Calu3 (cell line): ENCODE measurements at regions not wholly inside any gene's neighbourhood (a gene's known extent, or its start where the extent isn't known, plus 50 kb on each side); places are given as distances from the start of the nearest gene placed in this dataset.
A peak's percentile ranks its signal among the peaks of the same experiment; 100 is the strongest.

ENCODE experiments used
- BruUV-seq: library from RNA; stranded (reverse); fragments of 400-500 nt; replicated peaks from 2 replicates; lab custom pipeline; 2021; lab: Mats Ljungman, UMichigan
- CTCF ChIA-PET: fragments of 300-600 bp; sonication (Branson Sonifier 250); formaldehyde crosslinking; loops from one replicate; lab custom pipeline; 2022; ENCODE audit warnings: antibody characterized with exemption; lab: Charles Lee
- DNase-seq: peaks from one replicate; pipeline ENCODE4 v3.0.0; 2022
- H3K27ac Mint-ChIP-seq: one replicate; pipeline ENCODE4 v1.8.0; 2022; ENCODE audit warnings: mixed read lengths; ENCODE audit not compliant: unreplicated experiment
- H3K27me3 Mint-ChIP-seq: one replicate; pipeline ENCODE4 v1.8.0; 2022; ENCODE audit warnings: mixed read lengths; ENCODE audit not compliant: unreplicated experiment
- H3K36me3 Mint-ChIP-seq: one replicate; pipeline ENCODE4 v1.8.0; 2022; ENCODE audit warnings: mild to moderate bottlenecking, moderate library complexity, mixed read lengths; ENCODE audit not compliant: insufficient read depth, unreplicated experiment
- H3K4me1 Mint-ChIP-seq: one replicate; pipeline ENCODE4 v1.8.0; 2022; ENCODE audit warnings: mild to moderate bottlenecking, low read depth, mixed read lengths; ENCODE audit not compliant: unreplicated experiment
- H3K4me3 Mint-ChIP-seq: one replicate; pipeline ENCODE4 v1.8.0; 2022; ENCODE audit warnings: mild to moderate bottlenecking, low read depth, moderate library complexity, mixed read lengths; ENCODE audit not compliant: unreplicated experiment
- H3K9me3 Mint-ChIP-seq: one replicate; pipeline ENCODE4 v1.8.0; 2022; ENCODE audit warnings: low read depth, mixed read lengths; ENCODE audit not compliant: unreplicated experiment
- CTCF ChIP-seq: fragments of 200-600 bp; IDR thresholded peaks from one replicate; pipeline ENCODE4 v1.8.0; 2022; ENCODE audit warnings: antibody characterized with exemption; ENCODE audit not compliant: unreplicated experiment
- intact Hi-C: fragments of 100-400 bp; cut with micrococcal nuclease; formaldehyde crosslinking; loops from one replicate; pipeline ENCODE4 v1.10.0; 2022; ENCODE audit not compliant: unreplicated experiment

- Mint-ChIP-seq H3K4me3 (peak overlapping the region; percentile 42), H3K36me3 (no peaks in the 10 kb centered on the region), H3K4me1 (peaks cover 30% of the 10 kb centered on the region), H3K27ac (peak overlapping the region; percentile 31), H3K9me3 (no peaks in the 10 kb centered on the region), H3K27me3 (no peaks in the 10 kb centered on the region)
- DNase-seq = peak; percentile 26
- no peak for TF ChIP-seq CTCF
- BruUV-seq = no TSS peak
- CTCF ChIA-PET = interaction anchor here (0.5 to 1.1 kb wide), 7 partner anchors 14 to 1330 kb away, joined by 3 to 8 read pairs (median 3); no protein-coding TSS in a partner anchor
- intact Hi-C loops = no loop called here
Observed at GRCh38 chr18:2050702-2051201, 520.6 kb downstream of the METTL4 start.

- TF ChIP-seq CTCF = no peak
- intact Hi-C loops = no loop called here
- no peaks in the 10 kb centered on the region for H3K36me3 Mint-ChIP-seq
Observed at GRCh38 chr18:2053490-2054089, 517.7 kb downstream of the METTL4 start.

GRCh38 chr18:2059336-2059735 is 512.0 kb downstream of the METTL4 start:
- Mint-ChIP-seq H3K27ac (no peak overlapping the region), H3K4me1 (peaks cover 18% of the 10 kb centered on the region), H3K9me3 (peaks cover 6% of the 10 kb centered on the region), H3K36me3 (no peaks in the 10 kb centered on the region), H3K27me3 (no peaks in the 10 kb centered on the region), H3K4me3 (no peak overlapping the region)
- DNase-seq = no peak
- CTCF ChIA-PET = no interaction called here
- intact Hi-C loops = no loop called here
- TF ChIP-seq CTCF = no peak
- no TSS peak for BruUV-seq

More at GRCh38 chr18:2053490-2054089, 517.7 kb downstream of the METTL4 start:
- no peak for DNase-seq
- H3K27ac Mint-ChIP-seq = no peak overlapping the region
- BruUV-seq = no TSS peak
- H3K9me3 Mint-ChIP-seq = no peaks in the 10 kb centered on the region
- no peak overlapping the region for H3K4me3 Mint-ChIP-seq
- CTCF ChIA-PET = interaction anchor here (0.7 kb wide), 1 partner anchor 1576 kb away, joined by 3 read pairs; no protein-coding TSS in a partner anchor
- peaks cover 36% of the 10 kb centered on the region for H3K4me1 Mint-ChIP-seq
- H3K27me3 Mint-ChIP-seq = no peaks in the 10 kb centered on the region

DNA sequence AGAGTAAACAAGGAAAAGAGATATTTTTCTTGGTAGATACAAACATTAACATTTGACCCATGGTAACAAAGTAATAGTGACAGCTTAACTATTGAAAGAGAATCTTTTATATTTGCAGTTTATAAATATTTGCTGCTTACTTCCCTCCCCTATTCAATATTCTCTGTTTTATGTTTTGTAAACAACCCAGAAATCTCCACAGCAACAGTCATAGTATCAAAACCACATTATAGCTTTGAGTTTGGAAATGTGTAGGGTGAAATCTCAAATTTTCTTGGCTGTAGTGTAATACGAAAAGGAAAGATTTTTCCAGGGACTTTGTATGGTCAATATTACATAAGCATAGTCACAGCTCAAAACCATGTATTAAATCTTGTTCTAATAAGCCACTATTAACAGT is 511.2 kb downstream of the METTL4 start:
- Mint-ChIP-seq H3K9me3 (peaks cover 9% of the 10 kb centered on the region), H3K27ac (no peak overlapping the region), H3K4me1 (peaks cover 26% of the 10 kb centered on the region), H3K27me3 (no peaks in the 10 kb centered on the region), H3K4me3 (no peak overlapping the region), H3K36me3 (no peaks in the 10 kb centered on the region)
- intact Hi-C loops = no loop called here
- no TSS peak for BruUV-seq
- CTCF ChIA-PET = interaction anchor here (0.6 kb wide), 1 partner anchor 69 kb away, joined by 6 read pairs; no protein-coding TSS in a partner anchor
- DNase-seq = no peak
- TF ChIP-seq CTCF = no peak
